Breast epithelium (tissue), 4 donors: ENCODE measurements at regions not wholly inside any gene's neighbourhood (a gene's known extent, or its start where the extent isn't known, plus 50 kb on each side); places are given as distances from the start of the nearest gene placed in this dataset.

Experiments
- DNase-seq, 2 donors: peaks; one replicate each; pipeline ENCODE4 v3.0.0-alpha.2; 2019; ENCODE audit warnings: low spot score in 2 of 2
- H3K27ac ChIP-seq, 2 donors: fragments of 200-600 bp; sonication (generic) in 1 of 2; one replicate each; pipeline ENCODE4 v1.5.1; 2016 to 2019; ENCODE audit warnings: mild to moderate bottlenecking in 1 of 2
- H3K27me3 ChIP-seq, 2 donors: fragments of 200-600 bp; sonication (generic) in 1 of 2; one replicate each; pipeline versions ENCODE4 v1.5.1 to v1.6.0; 2017 to 2019; ENCODE audit warnings: control low read depth in 1 of 2, mild to moderate bottlenecking in 1 of 2
- H3K36me3 ChIP-seq: fragments of 200-600 bp; one replicate; pipeline ENCODE4 v1.5.1; 2019
- H3K4me1 ChIP-seq, 2 donors: fragments of 200-600 bp; sonication (generic); one replicate each; pipeline ENCODE4 v1.5.1; 2016 to 2019; ENCODE audit warnings: control low read depth in 1 of 2
- H3K4me3 ChIP-seq, 3 donors: fragments of 200-600 bp; sonication (generic); 1 replicate in 2 of 3; 2 replicates in 1 of 3; pipeline ENCODE4 v1.5.1; 2016 to 2019; ENCODE audit warnings: mild to moderate bottlenecking in 3 of 3, moderate library complexity in 2 of 3
- H3K9me3 ChIP-seq, 2 donors: fragments of 200-600 bp; sonication (generic) in 1 of 2; one replicate each; pipeline ENCODE4 v1.5.1; 2016 to 2019; ENCODE audit warnings: control low read depth in 1 of 2
- CTCF ChIP-seq, 3 donors: fragments of 450-650 bp; IDR thresholded peaks; one replicate each; pipeline ENCODE4 v1.5.1; 2016 to 2017; ENCODE audit warnings: antibody characterized with exemption in 3 of 3, mild to moderate bottlenecking in 3 of 3, moderate library complexity in 3 of 3
- POLR2A ChIP-seq: fragments of 450-650 bp; IDR thresholded peaks from one replicate; pipeline ENCODE4 v1.6.1; 2016; ENCODE audit warnings: antibody characterized with exemption, mild to moderate bottlenecking, moderate library complexity
- POLR2AphosphoS5 ChIP-seq, 3 donors: sonication (generic); formaldehyde crosslinking; IDR thresholded peaks; one replicate each; pipeline ENCODE4 v1.6.1; 2017; ENCODE audit warnings: antibody characterized with exemption in 3 of 3
- intact Hi-C: fragments of 100-400 bp; cut with DNase I; formaldehyde crosslinking; loops from one replicate; pipeline ENCODE4 v1.15.1; 2023; ENCODE audit warnings: low total_unique reads

- Histone ChIP-seq H3K36me3 (no peaks in the 10 kb centered on the region), H3K27ac (no peak overlapping the region), H3K27me3 (no peaks in the 10 kb centered on the region), H3K9me3 (no peaks in the 10 kb centered on the region), H3K4me1 (no peaks in the 10 kb centered on the region), H3K4me3 (no peak overlapping the region)
- no peak for TF ChIP-seq CTCF (IDR thresholded peaks at IDR 0.05)
- no peak for TF ChIP-seq POLR2A
- TF ChIP-seq POLR2AphosphoS5 (IDR thresholded peaks at IDR 0.05): no peak
- intact Hi-C loops: no loop called here
- DNase-seq: no peak
Observed at GRCh38 chr3:162365066-162365719, 868.6 kb downstream of the OTOL1 start.

DNA sequence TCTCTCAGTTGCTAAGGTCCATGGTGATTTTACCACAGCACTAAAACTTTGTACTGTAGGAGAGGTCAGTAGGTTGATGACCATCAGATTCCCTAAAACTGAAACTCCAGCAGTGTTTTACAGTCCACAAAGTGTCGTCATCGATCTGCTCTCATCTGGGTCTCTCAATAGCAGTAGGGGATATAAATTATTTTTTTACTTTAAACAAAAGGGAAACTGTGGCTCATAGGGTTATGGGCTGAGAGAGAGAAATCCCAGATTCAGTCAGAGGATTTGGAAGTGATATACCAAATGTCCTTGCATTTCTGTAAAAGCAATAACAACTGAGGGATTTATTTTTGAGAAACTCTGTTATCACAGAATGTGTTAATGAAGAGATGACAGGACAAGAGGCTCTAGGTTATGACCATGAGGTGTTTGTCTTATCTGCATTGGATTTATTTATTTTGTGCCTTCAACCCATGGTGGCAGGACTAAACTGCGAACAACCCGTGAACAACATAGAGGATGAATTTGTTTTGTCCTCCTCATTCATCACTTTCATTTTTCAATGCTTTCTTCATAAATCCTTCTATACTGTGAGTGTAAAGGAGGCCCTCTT lies 869.7 kb downstream of the OTOL1 start:
- H3K27ac ChIP-seq: no peak overlapping the region
- H3K27me3 ChIP-seq: no peaks in the 10 kb centered on the region
- no peaks in the 10 kb centered on the region for H3K4me1 ChIP-seq
- no peaks in the 10 kb centered on the region for H3K36me3 ChIP-seq
- DNase-seq: no peak
- no peak overlapping the region for H3K4me3 ChIP-seq
- TF ChIP-seq POLR2A (no peak), CTCF (IDR thresholded peaks at IDR 0.05) (no peak), POLR2AphosphoS5 (IDR thresholded peaks at IDR 0.05) (no peak)
- H3K9me3 ChIP-seq: no peaks in the 10 kb centered on the region
- intact Hi-C loops: no loop called here

DNA sequence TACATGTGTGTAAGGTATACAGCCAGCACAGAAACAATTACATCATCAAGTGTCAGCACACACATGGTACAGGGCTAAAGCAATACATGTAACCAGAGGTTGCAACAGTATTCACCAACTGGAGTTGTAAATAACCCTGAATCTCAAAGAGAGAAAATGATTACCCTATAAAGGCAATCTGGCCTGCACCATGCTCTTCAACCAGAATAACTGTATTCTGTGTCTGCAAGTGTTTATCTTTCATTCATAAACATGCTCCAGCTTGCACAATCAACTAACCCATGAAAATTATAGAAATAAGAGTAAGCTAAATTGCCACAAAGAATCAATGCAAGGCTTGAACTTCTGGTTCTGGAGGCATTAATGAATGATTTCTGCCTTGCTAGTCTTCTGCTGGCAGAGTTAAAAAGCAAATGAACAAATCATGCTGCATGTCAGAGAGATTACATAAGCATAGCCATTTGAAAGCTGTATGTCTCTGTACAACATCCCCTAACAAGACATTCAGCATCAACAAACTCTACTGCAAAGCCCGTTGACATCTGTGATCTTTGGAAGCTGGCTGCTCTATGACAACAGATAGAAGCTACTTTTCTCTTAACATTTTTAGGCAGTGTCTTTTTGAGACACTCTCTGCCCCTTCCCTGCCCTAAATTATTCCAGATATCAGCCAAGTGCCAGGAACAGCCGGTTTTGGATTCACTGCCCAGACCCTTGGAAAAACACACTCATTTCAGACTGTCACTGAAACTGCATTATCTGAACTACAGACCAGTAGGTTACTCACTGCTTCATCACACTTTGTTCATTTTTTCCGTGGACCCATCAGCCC lies 871.0 kb downstream of the OTOL1 start:
- TF ChIP-seq POLR2A (no peak), CTCF (IDR thresholded peaks at IDR 0.05) (no peak), POLR2AphosphoS5 (IDR thresholded peaks at IDR 0.05) (no peak)
- intact Hi-C loops: no loop called here
- H3K9me3 ChIP-seq: no peaks in the 10 kb centered on the region
- no peak overlapping the region for H3K27ac ChIP-seq
- no peaks in the 10 kb centered on the region for H3K36me3 ChIP-seq
- no peak for DNase-seq
- H3K4me3 ChIP-seq: no peak overlapping the region
- no peaks in the 10 kb centered on the region for H3K4me1 ChIP-seq
- H3K27me3 ChIP-seq: no peaks in the 10 kb centered on the region

- Histone ChIP-seq H3K4me1 (no peaks in the 10 kb centered on the region), H3K27ac (no peak overlapping the region), H3K36me3 (no peaks in the 10 kb centered on the region), H3K9me3 (no peaks in the 10 kb centered on the region), H3K4me3 (no peak overlapping the region), H3K27me3 (no peaks in the 10 kb centered on the region)
- intact Hi-C loops: no loop called here
- DNase-seq: no peak
- no peak for TF ChIP-seq CTCF (IDR thresholded peaks at IDR 0.05)
Observed at GRCh38 chr3:162368417-162368816, 871.8 kb downstream of the OTOL1 start.

DNA sequence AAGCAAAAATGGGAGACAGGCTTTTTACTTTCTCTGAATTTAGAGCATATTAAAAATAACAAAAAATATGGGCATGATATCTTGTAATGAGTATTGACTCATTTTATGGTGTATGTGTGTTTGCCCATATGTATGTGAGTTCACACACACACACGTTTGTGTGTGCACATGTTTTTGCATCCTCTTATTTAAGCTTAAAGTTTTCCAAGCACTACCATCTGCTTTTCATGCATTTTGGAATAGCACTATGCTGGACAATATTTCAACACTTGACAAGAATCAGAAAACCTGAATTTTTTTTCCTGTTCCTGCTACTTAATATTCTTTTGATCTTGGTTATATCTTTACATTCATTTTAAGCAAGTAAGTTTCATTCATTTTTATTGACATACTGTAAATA lies 872.7 kb downstream of the OTOL1 start:
- H3K36me3 ChIP-seq: no peaks in the 10 kb centered on the region
- no peak for DNase-seq
- H3K4me1 ChIP-seq: no peaks in the 10 kb centered on the region
- H3K9me3 ChIP-seq: no peaks in the 10 kb centered on the region
- TF ChIP-seq CTCF (IDR thresholded peaks at IDR 0.05) (no peak), POLR2A (no peak), POLR2AphosphoS5 (IDR thresholded peaks at IDR 0.05) (no peak)
- no peak overlapping the region for H3K27ac ChIP-seq
- intact Hi-C loops: no loop called here
- H3K27me3 ChIP-seq: no peaks in the 10 kb centered on the region
- no peak overlapping the region for H3K4me3 ChIP-seq
